Activated CD8-positive, alpha-beta memory T cell treated with anti-CD3 and anti-CD28 coated beads for 36 hours (primary cell): ENCODE measurements at regions not wholly inside any gene's neighbourhood (a gene's known extent, or its start where the extent isn't known, plus 50 kb on each side); places are given as distances from the start of the nearest gene placed in this dataset.

Source experiments
- CTCF ChIA-PET: fragments of 350-600 bp; sonication (Branson Sonifier 250); formaldehyde crosslinking; loops from one replicate; lab custom pipeline; 2021; ENCODE audit warnings: antibody characterized with exemption; lab: Charles Lee
- POLR2A ChIA-PET: fragments of 350-600 bp; sonication (Branson Sonifier 250); formaldehyde crosslinking; loops from one replicate; lab custom pipeline; 2021; ENCODE audit warnings: antibody characterized with exemption; lab: Charles Lee

DNA sequence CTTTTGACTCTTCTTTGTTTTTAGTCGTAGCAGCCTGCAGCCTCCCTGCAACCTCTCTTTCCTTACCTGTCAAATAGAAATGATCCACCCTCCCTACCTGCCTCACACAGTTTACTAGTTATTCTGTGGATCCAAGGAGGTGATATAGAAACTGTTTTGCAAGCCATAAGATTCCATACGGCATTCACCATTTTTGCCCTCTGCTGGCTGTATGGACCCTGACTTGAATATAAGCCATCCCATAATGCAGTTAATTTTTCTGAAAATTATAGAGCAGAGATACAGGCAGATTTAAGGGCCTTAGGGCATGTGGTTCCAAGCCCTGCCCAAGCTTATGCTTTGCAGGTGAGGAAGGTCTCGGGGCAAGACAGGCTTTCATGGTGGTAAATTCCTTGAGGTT is 63.8 kb downstream of the CPN2 start:
- CTCF ChIA-PET, result no interaction called here
- POLR2A ChIA-PET, result no interaction called here

- ChIA-PET CTCF (no interaction called here), POLR2A (no interaction called here)
These were observed 63.0 kb downstream of the CPN2 start for GRCh38 chr3:194287977-194288706.
